GM12878 (cell line): ENCODE measurements at regions not wholly inside any gene's neighbourhood (a gene's known extent, or its start where the extent isn't known, plus 50 kb on each side); places are given as distances from the start of the nearest gene placed in this dataset.

ENCODE experiments used
- CHD2 ChIP-seq: IDR thresholded peaks from 2 replicates; pipeline ENCODE4 v1.6.1; 2011; ENCODE audit warnings: low read depth, low read length, improper control_type of control experiment, borderline replicate concordance
- EP300 ChIP-seq, 2 experiments: fragments of 150-350 bp in 1 of 2; IDR thresholded peaks; 2 replicates each; pipeline ENCODE4 v1.6.1; 2011 to 2012; ENCODE audit warnings: low read depth in 2 of 2, low read length in 2 of 2, borderline replicate concordance in 1 of 2, improper control_type of control experiment in 1 of 2, inconsistent platforms in 1 of 2; ENCODE audit not compliant: control insufficient read depth in 1 of 2
- PKNOX1 ChIP-seq: fragments of 450-650 bp; IDR thresholded peaks from 2 replicates; pipeline ENCODE4 v1.6.1; 2016; ENCODE audit warnings: mild to moderate bottlenecking
- POLR2A ChIP-seq: IDR thresholded peaks from 2 replicates; pipeline ENCODE4 v1.6.1; 2011; ENCODE audit warnings: low read depth, mild to moderate bottlenecking, low read length
- POLR2AphosphoS5 ChIP-seq: IDR thresholded peaks from 2 replicates; pipeline ENCODE4 v1.6.1; 2011; ENCODE audit warnings: mild to moderate bottlenecking, low read length, inconsistent platforms
- SUPT20H ChIP-seq: IDR thresholded peaks from 2 replicates; pipeline ENCODE4 v1.6.1; 2011; ENCODE audit warnings: low read depth, mild to moderate bottlenecking, low read length, moderate library complexity, borderline replicate concordance; ENCODE audit not compliant: control insufficient read depth
- SUZ12 ChIP-seq: fragments of 200-600 bp; sonication (generic); IDR thresholded peaks from one replicate; pipeline ENCODE4 v1.6.1; 2018; ENCODE audit warnings: antibody characterized with exemption, mild to moderate bottlenecking; ENCODE audit not compliant: unreplicated experiment
- TF ChIP-seq, protein P1 (sequence below), 3 experiments: IDR thresholded peaks in 2 of 3; conservative IDR thresholded peaks in 1 of 3; 2 replicates each; pipeline ENCODE4 v1.5.1; 2011; ENCODE audit warnings: low read depth in 3 of 3, low read length in 3 of 3, mild to moderate bottlenecking in 3 of 3, control low read depth in 2 of 3, moderate library complexity in 2 of 3, inconsistent platforms in 1 of 3, mixed read lengths in 1 of 3; ENCODE audit not compliant: control insufficient read depth in 2 of 3, insufficient read depth in 1 of 3; ENCODE audit errors: extremely low read depth in 1 of 3
- TF ChIP-seq, protein P2 (sequence below): IDR thresholded peaks from 2 replicates; pipeline ENCODE4 v1.6.1; 2012; ENCODE audit warnings: mild to moderate bottlenecking, low read depth, low read length

- TF ChIP-seq POLR2AphosphoS5 (no peak), CHD2 (no peak), SUZ12 (no peak), PKNOX1 (no peak), EP300 (IDR thresholded peaks at IDR 0.05; ENCODE audit: borderline replicate concordance in 1 of 2, control insufficient read depth in 1 of 2, low read depth in 2 of 2, low read length in 2 of 2) (no peak), SUPT20H (no peak), POLR2A (no peak)
- TF ChIP-seq, protein P1, sequence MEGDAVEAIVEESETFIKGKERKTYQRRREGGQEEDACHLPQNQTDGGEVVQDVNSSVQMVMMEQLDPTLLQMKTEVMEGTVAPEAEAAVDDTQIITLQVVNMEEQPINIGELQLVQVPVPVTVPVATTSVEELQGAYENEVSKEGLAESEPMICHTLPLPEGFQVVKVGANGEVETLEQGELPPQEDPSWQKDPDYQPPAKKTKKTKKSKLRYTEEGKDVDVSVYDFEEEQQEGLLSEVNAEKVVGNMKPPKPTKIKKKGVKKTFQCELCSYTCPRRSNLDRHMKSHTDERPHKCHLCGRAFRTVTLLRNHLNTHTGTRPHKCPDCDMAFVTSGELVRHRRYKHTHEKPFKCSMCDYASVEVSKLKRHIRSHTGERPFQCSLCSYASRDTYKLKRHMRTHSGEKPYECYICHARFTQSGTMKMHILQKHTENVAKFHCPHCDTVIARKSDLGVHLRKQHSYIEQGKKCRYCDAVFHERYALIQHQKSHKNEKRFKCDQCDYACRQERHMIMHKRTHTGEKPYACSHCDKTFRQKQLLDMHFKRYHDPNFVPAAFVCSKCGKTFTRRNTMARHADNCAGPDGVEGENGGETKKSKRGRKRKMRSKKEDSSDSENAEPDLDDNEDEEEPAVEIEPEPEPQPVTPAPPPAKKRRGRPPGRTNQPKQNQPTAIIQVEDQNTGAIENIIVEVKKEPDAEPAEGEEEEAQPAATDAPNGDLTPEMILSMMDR (IDR thresholded peaks at IDR 0.05 in 2 of 3, conservative IDR thresholded peaks at IDR 0.05 in 1 of 3; ENCODE audit: control insufficient read depth in 2 of 3, extremely low read depth in 1 of 3, insufficient read depth in 1 of 3, low read depth in 3 of 3, low read length in 3 of 3), result no peak
- TF ChIP-seq, protein P2, sequence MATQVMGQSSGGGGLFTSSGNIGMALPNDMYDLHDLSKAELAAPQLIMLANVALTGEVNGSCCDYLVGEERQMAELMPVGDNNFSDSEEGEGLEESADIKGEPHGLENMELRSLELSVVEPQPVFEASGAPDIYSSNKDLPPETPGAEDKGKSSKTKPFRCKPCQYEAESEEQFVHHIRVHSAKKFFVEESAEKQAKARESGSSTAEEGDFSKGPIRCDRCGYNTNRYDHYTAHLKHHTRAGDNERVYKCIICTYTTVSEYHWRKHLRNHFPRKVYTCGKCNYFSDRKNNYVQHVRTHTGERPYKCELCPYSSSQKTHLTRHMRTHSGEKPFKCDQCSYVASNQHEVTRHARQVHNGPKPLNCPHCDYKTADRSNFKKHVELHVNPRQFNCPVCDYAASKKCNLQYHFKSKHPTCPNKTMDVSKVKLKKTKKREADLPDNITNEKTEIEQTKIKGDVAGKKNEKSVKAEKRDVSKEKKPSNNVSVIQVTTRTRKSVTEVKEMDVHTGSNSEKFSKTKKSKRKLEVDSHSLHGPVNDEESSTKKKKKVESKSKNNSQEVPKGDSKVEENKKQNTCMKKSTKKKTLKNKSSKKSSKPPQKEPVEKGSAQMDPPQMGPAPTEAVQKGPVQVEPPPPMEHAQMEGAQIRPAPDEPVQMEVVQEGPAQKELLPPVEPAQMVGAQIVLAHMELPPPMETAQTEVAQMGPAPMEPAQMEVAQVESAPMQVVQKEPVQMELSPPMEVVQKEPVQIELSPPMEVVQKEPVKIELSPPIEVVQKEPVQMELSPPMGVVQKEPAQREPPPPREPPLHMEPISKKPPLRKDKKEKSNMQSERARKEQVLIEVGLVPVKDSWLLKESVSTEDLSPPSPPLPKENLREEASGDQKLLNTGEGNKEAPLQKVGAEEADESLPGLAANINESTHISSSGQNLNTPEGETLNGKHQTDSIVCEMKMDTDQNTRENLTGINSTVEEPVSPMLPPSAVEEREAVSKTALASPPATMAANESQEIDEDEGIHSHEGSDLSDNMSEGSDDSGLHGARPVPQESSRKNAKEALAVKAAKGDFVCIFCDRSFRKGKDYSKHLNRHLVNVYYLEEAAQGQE, result no peak
Measured at GRCh38 chr18:47512726-47513435, 261.4 kb upstream of the SKOR2 start.
